NCI-H524 treated with DMSO at 0.1 percent for 48 hours (cell line): ENCODE measurements at regions not wholly inside any gene's neighbourhood (a gene's known extent, or its start where the extent isn't known, plus 50 kb on each side); places are given as distances from the start of the nearest gene placed in this dataset.
"Not testable (repeated sequence)": the region's sequence is repeated elsewhere in the genome, so short reads cannot be mapped to it uniquely, and the experiment has no call there.

Experiments
- DNase-seq: peaks from one replicate; lab custom pipeline; 2025; lab: John Stamatoyannopoulos, UW

DNA sequence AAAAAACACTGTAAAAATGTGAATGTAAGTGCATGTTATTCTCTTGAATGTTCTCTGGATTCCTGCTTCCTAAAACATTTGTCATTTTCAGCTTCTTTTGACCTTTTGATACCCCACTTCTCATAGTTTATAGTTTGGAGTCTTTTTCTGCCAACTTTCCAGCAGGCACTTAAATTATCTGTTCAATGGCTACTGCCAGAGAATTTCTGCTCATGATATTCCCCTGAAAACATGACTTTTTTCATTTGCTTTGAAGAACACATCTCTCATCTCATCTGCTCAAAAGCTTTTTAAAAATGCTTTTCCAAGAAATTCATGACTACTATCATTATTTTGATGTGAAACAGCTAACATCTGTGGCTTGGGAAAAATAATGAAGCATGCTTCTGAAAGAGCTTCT lies 269.7 kb upstream of the PCDH7 start:
- no peak for DNase-seq

DNA sequence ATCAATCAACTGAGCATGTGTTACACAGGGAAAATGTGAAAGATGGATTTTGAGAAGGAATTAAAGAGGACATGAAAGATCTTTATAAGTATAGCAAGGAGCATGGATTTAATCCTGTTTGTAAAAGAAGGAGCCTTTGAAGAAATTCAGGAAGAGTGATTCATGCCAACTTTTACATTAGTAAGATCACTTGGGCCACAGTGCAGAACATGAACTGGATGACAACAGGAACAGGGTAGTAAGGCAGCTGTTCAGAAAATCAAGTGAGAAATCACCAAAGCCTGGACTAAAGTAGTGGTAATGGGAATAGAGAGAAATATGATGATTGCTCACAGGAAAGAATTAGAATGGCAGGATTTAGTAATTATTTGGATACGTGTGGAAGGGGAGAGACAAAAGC lies 265.7 kb upstream of the PCDH7 start:
- no peak for DNase-seq

DNA sequence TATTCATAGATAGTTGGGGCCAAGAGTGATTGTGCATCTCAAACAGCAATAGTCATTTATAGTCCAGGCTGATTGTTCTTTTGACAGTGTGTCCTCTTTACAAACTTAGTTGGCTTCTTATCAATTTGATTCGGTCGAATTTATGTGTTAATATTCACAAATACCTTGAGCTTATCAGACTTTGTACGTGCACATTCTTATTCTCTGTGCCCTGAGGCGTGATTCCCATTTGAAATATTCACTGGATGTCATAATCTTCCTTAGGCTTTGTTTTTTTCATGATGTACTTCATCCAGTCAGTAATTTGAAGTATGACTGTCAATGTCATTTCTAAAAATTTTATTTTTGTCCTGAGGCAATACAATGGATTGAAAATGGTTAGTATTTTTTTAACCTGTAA lies 263.5 kb upstream of the PCDH7 start:
- DNase-seq = no peak

DNA sequence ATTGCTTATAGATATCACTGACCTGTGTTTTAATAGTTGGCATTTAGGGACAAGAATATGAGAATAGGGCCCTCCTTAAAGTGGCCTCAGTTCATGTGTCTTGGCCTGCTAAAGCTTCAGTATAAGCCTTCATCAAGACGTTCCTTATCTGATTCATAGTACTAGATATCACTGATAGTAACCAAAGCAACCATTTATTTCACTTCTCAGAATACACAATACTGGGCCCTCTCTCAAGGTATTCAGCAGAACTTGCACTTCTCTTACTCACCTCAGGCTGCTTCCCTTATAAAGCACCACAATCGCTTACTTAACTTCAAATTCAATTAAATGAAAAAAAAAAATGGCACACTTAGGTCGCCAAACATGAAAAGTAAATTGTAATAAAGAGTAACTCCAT lies 259.4 kb upstream of the PCDH7 start:
- no peak for DNase-seq

DNA sequence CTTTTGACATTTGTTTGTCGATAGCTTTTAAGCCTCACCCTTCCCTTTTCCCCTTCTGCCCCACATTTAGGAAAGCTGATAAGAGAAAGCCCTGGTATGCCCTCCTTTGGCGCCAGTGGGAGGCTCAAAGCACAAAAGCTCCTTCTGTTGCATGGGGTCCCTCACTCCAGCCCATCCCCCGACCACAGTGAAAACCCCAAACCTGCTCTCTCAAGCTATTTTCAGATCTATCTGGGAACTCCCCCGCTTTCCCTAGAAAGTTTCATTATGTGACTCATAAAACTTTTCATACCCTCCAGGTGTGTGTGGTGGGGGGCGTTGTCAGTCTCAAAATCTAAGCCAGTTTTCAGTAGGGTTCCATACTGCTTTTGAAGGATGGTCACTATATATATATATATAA lies 259.0 kb upstream of the PCDH7 start:
- DNase-seq = no peak

DNA sequence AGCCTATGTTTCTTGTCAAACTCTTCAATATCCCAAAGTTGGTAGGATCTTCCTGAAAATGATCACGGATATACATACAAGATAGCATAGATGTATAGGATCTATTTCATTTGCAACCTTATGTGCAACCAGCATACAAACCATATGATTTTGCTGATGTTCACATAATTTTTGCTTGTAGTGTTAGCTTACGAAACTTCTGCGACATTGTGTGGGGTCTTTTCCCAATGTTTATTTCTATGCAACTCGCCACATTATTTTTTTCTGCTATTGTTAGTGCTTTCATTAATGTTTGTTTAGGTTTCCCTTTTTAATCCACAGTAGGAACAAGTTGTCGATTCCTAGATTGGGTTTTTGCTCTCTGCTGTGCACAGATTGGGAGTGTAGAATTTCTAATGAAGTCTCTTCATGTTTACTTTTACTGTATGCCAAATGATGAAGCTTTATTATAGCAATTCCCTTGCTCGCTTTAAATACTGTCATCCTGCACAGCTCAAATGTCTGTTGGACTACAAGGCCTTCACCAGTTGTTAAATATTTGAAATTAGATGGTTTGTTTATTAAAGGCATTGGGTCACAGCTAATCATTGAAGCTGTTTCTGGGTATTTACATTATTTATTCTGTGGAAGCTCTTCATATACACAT lies 257.6 kb upstream of the PCDH7 start:
- no peak for DNase-seq

DNA sequence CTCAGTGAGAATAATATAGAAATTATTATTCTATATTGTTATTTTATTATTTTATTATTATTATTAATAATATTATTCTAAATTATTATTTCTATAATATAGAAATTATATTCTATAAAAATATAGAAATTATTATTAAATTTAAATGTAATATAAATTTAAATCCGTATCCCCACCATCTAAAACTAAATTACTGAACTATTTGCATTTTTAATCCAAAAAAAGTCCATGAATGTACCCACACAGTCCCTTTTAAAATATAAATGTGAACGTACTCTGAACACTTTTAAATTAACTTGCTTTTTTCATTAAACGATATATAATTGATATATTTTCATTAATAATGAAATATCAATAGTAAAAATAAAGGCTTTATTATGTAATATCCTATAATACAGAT lies 248.3 kb upstream of the PCDH7 start:
- no peak for DNase-seq

DNA sequence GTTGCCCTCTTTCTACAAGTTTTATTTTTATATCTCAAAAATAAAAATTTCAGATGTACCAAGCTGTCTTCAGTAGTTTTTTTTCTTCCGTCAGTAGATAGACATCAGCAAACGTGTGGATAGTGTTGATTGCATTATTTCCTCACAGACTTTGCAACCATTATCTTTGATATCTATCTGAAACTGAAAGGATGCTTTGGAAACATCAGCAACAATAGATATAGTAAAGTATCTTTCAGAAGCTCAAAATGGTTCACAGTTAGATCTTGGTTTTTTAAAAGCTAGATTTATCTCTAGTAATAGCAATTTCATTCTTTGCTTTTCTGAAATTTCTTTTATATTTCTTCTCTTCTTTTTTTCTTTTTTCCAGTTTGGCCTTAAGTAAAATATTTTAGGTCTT lies 246.9 kb upstream of the PCDH7 start:
- no peak for DNase-seq

DNA sequence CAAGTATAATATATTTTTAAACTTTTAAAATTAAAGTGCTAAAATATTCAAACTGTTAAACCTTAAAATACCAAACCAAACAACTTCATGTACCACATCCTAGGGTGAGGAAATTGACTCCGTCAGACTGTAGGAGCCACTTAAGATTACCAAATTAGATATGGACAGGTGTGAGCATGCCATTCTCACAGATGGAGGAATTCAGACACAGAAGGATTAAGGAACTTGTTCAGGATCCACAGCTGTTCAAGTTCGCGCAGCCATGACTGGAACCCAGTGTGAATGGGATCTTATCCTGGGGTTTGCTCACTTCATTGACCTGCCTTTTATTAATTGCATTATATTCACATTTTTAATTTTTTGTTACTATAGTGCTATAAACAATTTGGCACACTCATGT lies 224.9 kb upstream of the PCDH7 start:
- DNase-seq = peak; percentile 77

DNA sequence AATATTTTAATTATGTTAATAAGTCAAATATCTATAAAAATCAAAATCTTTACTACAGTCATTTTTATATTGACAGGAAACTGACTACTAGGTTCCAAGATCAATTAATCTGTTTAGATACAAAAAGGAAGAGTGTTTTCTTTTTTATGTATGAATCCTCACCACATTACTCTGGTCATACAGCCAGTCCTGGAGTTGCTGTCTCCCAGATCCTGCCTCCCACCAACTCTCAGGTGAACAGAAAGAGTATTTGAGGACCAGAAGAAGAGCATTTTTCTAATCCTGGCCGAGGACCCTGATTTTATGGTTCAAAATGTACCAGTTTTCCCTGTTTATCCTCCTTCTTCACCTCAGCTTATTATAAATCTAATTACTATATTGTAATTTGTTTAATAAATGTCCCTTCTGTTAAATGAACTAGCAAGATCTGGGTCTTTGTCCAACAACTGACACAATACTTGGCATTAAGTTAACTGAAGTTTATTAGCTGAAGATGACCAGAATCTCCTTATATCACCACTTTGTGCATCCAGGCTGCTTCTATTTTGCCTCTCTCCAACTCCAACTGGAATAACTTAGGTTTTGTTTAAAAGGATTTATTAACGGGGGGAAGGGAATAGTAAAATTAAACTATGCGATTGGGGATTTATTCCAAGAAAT lies 224.4 kb upstream of the PCDH7 start:
- no peak for DNase-seq

DNA sequence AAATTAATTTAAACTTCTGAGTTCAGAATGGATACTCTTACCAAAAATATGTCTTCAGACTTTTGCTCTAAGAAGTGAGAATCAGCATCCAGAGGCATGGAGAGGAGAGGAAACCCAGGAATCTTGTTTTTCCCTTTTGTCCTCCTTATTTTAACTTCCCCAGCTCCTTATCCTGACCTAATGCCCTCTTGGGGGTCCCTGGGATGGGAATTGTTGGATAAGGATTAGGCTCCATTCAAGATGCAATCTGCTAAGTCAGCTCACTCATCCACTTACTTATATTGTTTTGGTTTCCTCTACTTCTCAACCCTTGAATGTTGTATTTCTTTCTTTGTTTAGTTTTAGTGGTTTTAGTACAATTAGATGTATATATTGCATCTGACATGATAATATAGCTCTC lies 208.4 kb upstream of the PCDH7 start:
- no peak for DNase-seq

DNA sequence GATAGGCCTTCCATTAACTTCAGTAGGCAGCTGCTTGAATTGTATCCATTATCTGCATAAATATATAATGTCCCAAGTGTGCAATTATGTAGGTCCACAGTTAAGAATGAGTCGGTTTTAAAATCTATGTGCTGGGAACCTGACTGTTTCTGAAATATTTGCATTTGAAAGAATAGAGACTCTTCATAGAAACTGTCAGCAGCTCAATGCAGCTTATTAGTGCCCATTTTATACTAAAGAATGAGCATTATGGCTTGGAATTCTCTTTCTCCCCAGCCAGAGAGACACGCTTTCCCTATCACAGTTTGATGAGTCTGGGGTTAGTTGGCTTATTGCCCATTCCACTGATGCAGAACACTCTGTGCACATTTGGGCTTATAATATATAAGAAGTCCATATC lies 202.0 kb upstream of the PCDH7 start:
- no peak for DNase-seq

DNA sequence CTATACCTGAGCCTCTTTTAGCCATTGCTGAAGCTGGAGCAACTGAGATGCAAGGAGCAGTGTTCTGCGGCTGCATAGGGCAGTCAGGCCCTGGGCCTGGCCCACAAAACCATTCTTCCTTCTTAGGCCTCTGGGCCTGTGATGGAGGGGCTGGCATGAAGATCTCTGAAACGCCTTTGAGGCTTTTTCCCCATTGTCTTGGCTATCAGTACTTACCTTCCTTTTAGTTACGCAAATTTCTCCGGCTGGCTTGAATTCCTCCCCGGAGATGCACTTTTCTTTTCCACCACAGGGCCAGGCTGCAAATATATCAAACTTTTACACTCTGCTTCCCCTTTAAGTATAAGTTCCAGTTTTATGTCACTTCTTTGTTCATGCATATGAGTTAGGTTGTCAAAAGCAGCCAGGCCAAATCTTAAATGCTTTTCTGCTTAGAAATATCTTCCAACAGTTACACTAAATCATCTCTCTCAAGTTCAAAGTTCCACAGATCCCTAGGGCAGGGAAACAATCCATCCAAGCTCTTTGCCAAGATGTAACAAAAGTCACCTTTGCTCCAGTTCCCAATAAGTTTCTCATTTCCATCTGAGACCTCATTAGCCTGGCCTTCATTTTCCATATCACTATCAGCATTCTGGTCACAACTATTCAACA lies 194.4 kb upstream of the PCDH7 start:
- DNase-seq = no peak

DNA sequence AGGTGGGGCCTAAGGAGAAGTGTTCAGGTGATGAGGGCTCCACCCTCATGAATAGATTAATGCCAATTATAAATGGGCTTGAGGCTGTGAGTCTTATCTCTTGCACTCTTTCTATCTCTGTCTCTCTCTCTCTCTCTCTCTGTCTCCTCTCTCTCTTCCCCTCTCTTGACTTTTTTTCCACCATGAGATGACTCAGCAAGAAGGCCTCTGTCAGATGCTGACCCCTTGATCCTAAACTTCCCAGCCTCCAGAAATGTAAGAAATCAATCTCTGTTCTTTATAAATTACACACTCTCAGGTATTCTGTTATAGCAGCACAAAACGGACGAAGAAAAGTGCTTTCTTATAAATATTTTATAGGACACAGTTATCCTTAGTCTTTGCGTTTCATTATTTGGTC lies 184.9 kb upstream of the PCDH7 start:
- no peak for DNase-seq

DNA sequence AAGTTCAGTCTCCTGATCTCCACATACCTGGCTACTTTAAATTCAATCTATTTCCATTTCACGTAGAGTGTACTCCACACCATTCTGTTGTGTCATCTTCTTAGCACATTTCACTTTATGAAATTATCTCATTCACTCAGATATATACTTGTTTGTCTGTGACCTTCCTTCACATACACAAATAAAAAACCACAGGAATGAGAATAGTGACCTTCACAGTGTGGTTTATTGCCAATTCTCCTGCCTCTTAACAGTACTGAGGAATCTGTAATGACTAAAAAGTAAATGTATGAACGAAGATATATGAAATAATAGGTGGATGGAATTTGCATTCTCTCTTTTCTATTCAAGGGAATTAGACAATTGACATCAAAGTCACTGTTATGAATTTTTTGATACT lies 183.9 kb upstream of the PCDH7 start:
- DNase-seq = no peak

DNA sequence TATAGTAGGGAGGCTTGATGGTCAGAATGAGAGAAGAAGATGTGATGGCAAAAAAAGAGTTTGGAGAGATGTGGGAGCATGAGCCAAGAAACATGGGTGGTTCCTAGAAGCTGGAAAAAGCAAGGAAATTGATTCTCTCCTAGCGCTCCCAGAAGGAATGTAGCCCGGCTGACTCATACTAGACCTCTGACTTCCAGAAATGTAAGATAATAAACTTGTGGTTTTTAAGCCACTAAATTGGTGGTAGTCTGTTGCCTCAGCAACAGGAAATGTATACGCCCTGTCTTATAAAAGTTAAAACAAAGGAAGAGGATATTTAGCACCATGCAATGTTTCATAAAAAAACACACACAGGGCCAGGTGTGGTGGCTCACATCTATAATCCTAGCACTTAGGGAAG lies 182.7 kb upstream of the PCDH7 start:
- DNase-seq = no peak

DNA sequence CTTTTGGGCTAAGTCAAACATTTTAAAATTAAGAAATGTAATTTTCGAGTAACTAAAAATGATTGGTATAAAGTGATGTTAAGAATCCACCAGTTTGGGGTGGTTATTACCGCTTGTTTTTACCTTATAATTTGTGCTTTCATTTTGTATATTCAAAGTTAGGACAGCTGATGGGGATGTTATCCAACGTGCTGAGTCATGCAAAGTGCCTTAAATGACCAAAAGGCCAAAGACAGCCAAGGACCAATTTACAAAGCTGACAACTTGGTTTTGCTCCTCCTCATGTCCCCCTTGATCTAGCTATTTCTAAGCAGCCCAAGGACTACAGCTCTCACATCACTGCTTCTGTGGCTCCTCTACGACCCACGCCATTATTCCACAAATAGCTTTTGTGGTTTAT lies 181.4 kb upstream of the PCDH7 start:
- no peak for DNase-seq

DNA sequence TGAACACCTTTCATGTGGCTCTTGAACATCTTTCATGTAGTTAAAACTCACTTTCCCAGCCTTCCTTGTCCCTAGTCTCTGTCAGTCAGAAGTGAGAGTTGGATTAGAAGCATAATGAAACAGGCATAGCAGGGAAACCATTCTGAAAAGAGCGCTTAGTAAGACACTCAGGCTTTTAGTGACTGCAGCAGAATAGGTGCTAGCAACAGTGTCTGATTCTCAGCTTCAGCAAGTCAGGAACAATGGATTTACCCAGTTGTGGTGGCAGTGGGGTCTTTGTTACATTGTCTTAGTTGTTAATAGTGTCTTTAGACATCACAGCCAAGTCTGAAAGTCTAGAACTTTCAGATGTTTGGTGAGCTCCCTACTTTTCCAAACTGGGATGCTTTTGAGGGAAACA lies 177.1 kb upstream of the PCDH7 start:
- DNase-seq = no peak

DNA sequence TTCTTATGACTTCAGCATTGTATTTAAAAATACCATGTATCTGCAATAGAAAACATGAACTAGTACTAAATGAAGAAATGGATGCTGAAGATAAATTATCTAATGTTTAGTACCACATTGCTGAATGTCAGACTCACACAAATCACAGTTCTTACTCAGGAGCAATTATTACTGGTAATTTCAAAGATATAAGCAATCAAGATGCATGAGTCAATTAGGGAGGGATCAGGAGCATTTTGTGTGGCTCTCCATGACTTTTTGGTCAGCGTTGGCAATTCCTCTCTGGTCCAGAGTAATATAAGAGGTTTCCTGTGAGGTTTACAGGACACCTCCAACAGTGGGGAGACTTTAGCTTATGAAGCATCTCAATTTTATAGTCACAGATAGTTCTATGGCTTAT lies 167.0 kb upstream of the PCDH7 start:
- no peak for DNase-seq

DNA sequence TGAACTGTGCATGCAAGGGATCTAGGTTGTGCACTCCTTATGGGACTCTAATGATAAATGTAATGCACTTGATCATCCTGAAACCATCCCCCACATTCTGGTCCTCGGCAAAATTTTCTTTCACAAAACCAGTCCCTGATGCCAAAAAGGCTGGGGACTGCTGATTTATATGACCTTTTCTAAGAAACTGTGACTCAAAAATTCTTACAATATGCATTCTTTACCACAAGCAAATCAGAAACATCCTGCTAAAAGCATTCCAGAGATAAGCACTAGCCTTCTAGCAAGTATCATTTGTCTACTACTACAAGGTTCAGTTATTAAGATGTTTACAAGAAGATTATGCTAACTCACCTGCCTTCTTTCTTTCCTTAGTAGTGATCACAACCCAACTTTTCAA lies 166.5 kb upstream of the PCDH7 start:
- no peak for DNase-seq

DNA sequence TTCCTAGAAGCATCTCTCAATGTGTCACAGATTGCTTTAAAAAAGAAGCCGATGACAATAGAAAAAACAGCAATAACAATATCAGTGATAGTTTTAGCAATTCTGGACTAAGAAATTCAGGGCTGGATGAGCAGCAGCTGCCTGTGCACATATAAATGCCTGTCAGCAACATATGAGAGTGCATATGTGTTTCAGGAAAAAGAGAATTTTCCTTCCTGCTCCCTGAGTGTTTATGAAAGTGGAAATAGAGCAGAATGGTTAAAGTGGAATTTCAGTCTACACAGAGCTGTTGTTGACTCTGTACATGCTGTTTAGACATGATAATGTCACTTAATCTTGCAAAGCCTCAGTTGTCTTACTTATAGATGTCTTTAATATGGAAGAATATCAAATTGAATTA lies 164.4 kb upstream of the PCDH7 start:
- DNase-seq = no peak

DNA sequence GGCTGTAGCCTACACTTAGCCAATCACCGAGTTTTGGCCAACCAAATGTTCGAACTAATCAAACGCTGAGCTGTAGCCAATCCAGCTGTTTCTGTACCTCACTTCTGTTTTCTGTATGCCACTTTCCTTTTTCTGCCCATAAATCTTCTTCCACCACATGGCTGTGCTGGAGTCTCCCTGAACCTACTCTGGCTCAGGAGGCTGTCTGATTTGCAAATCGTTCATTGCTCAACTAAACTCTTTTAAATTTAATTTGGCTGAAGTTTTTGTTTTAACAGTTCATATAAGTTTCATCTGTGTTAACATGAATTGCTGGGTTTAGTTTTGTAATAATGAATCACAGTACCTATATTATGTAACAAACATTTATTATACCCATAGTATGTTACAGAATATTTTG lies 160.7 kb upstream of the PCDH7 start:
- no peak for DNase-seq

DNA sequence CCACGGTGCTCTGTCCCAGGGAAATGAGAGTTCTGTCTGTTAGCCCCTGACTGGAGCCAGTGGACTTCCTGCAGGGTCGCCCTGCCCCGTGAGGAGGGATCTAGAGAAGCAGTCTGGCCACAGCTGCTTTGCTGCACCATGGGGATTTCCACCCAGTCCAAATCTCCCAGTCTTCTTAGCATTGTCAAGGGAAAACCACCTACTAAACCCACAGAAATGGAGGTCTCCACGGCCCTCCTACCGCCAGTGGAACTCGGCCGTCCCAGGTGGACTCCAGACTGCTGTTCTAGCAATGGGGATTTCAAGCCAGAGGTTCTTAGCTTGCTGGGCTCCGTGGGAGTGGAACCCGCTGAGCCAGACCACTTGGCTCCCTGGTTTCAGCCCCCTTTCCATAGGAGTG lies 133.3 kb upstream of the PCDH7 start:
- no peak for DNase-seq

DNA sequence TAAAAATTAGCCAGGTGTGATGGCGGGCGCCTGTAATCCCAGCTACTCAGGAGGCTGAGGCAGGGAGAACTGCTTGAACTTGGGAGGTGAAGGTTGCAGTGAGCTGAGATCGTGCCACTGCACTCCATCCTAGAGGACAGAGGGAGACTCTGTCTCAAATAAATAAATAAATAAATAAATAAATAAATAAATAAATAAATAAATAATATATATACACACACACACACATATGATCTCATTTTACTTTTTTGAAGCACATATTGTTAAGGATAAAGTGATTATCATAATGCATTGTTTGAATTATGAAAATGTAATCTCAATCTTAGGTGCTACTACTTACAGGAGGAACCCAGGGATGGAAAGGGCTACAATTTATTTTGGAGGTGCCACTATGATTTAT lies 130.5 kb upstream of the PCDH7 start:
- not testable (repeated sequence) for DNase-seq
